IMR-90 (cell line): ENCODE measurements at regions not wholly inside any gene's neighbourhood (a gene's known extent, or its start where the extent isn't known, plus 50 kb on each side); places are given as distances from the start of the nearest gene placed in this dataset.
"Not testable (repeated sequence)": the region's sequence is repeated elsewhere in the genome, so short reads cannot be mapped to it uniquely, and the experiment has no call there.

Source experiments
- ATAC-seq: fragments of 200-7000 bp; cut with Tn5 transposase; 2 replicates; pipeline ENCODE4 v1.9.1; 2020; ENCODE audit warnings: low read depth, mild to moderate bottlenecking, moderate library complexity
- BruUV-seq: library from RNA; stranded (reverse); fragments of 400-500 nt; replicated peaks from 2 replicates; lab custom pipeline; 2021; lab: Mats Ljungman, UMichigan
- CTCF ChIA-PET: fragments of 300-600 bp; formaldehyde crosslinking; extraction: SDS; loops from one replicate; lab custom pipeline; 2021; ENCODE audit warnings: antibody characterized with exemption; lab: Yijun Ruan, JAX
- POLR2A ChIA-PET: fragments of 300-600 bp; sonication (Branson Sonifier 250); formaldehyde crosslinking; loops from one replicate; lab custom pipeline; 2022; ENCODE audit warnings: antibody characterized with exemption; ENCODE audit not compliant: unreplicated experiment; lab: Charles Lee
- DNase-seq: peaks from one replicate; pipeline ENCODE4 v3.0.0; 2013
- H2AFZ ChIP-seq: replicated peaks from 2 replicates; pipeline ENCODE3; 2013; ENCODE audit warnings: low read length, mild to moderate bottlenecking; ENCODE audit not compliant: poor library complexity
- H2AK5ac ChIP-seq: 2 replicates; pipeline ENCODE4 v1.6.1; 2013; ENCODE audit warnings: low read depth, low read length, inconsistent platforms
- H2AK9ac ChIP-seq: replicated peaks from 2 replicates; pipeline ENCODE3; 2013; ENCODE audit warnings: mild to moderate bottlenecking, low read depth, low read length, moderate library complexity; ENCODE audit not compliant: poor library complexity
- H2BK120ac ChIP-seq: 2 replicates; pipeline ENCODE4 v1.6.1; 2013; ENCODE audit warnings: low read depth, low read length, inconsistent platforms
- H2BK15ac ChIP-seq: 3 replicates; pipeline ENCODE4 v1.6.1; 2013; ENCODE audit warnings: low read depth, low read length, inconsistent platforms
- H2BK20ac ChIP-seq: 2 replicates; pipeline ENCODE4 v1.6.1; 2013; ENCODE audit warnings: low read depth, mild to moderate bottlenecking, inconsistent platforms, low read length, moderate library complexity
- H2BK5ac ChIP-seq: 2 replicates; pipeline ENCODE4 v1.6.1; 2013; ENCODE audit warnings: mild to moderate bottlenecking, low read depth, low read length, inconsistent platforms; ENCODE audit not compliant: poor library complexity, severe bottlenecking
- H3K14ac ChIP-seq: replicated peaks from 2 replicates; pipeline ENCODE4 v1.6.1; 2013; ENCODE audit warnings: low read depth, low read length, inconsistent platforms
- H3K18ac ChIP-seq: 2 replicates; pipeline ENCODE4 v1.6.1; 2013; ENCODE audit warnings: low read depth, low read length, control low read depth
- H3K23ac ChIP-seq: 2 replicates; pipeline ENCODE4 v1.6.1; 2013; ENCODE audit warnings: low read depth, low read length, inconsistent platforms
- H3K27ac ChIP-seq: 2 replicates; pipeline ENCODE4 v1.5.1; 2013; ENCODE audit warnings: mild to moderate bottlenecking, control low read depth, low read length; ENCODE audit not compliant: insufficient read depth
- H3K27me3 ChIP-seq: 2 replicates; pipeline ENCODE4 v1.6.1; 2013; ENCODE audit warnings: low read length; ENCODE audit not compliant: control insufficient read depth, insufficient read depth
- H3K36me3 ChIP-seq: 2 replicates; pipeline ENCODE4 v1.6.1; 2013; ENCODE audit warnings: low read length, mixed read lengths; ENCODE audit not compliant: control insufficient read depth, insufficient read depth
- H3K4ac ChIP-seq: 2 replicates; pipeline ENCODE4 v1.6.1; 2013; ENCODE audit warnings: low read depth, low read length, inconsistent platforms
- H3K4me1 ChIP-seq: 2 replicates; pipeline ENCODE4 v1.6.1; 2013; ENCODE audit warnings: low read length, mixed read lengths; ENCODE audit not compliant: control insufficient read depth, insufficient read depth
- H3K4me2 ChIP-seq: 2 replicates; pipeline ENCODE4 v1.6.1; 2013; ENCODE audit warnings: low read depth, mild to moderate bottlenecking, control low read depth, low read length, moderate library complexity
- H3K4me3 ChIP-seq: 2 replicates; pipeline ENCODE4 v1.5.1; 2013; ENCODE audit warnings: low read depth, mild to moderate bottlenecking, control low read depth, low read length, moderate library complexity; ENCODE audit not compliant: insufficient read depth
- H3K56ac ChIP-seq: 2 replicates; pipeline ENCODE4 v1.6.1; 2013; ENCODE audit warnings: low read length, inconsistent platforms; ENCODE audit not compliant: insufficient read depth; ENCODE audit errors: extremely low read depth
- H3K79me1 ChIP-seq, 2 experiments: 2 replicates each; pipeline ENCODE4 v1.6.1; 2013; ENCODE audit warnings: low read length in 2 of 2, inconsistent platforms in 1 of 2, low read depth in 1 of 2
- H3K9ac ChIP-seq: 2 replicates; pipeline ENCODE4 v1.6.1; 2013; ENCODE audit warnings: low read depth, low read length, control low read depth
- H3K9me1 ChIP-seq: 2 replicates; pipeline ENCODE4 v1.6.1; 2013; ENCODE audit warnings: low read length, inconsistent platforms; ENCODE audit not compliant: insufficient read depth
- H3K9me3 ChIP-seq: 2 replicates; pipeline ENCODE4 v1.6.1; 2013; ENCODE audit warnings: low read length; ENCODE audit not compliant: control insufficient read depth, insufficient read depth
- H4K20me1 ChIP-seq: 2 replicates; pipeline ENCODE4 v1.6.1; 2013; ENCODE audit warnings: low read length, inconsistent platforms; ENCODE audit not compliant: insufficient read depth
- H4K5ac ChIP-seq: 2 replicates; pipeline ENCODE4 v1.6.1; 2013; ENCODE audit warnings: mild to moderate bottlenecking, low read depth, low read length, control low read depth
- H4K8ac ChIP-seq, 2 experiments: 2 replicates each; pipeline ENCODE4 v1.6.1; 2013; ENCODE audit warnings: low read depth in 2 of 2, low read length in 2 of 2, control low read depth in 1 of 2, inconsistent platforms in 1 of 2
- H4K91ac ChIP-seq: 2 replicates; pipeline ENCODE4 v1.6.1; 2013; ENCODE audit warnings: low read depth, low read length, inconsistent platforms; ENCODE audit not compliant: insufficient read depth
- WGBS, 2 experiments: methylation state at CpG; one replicate each; pipeline versions ENCODE4 v1.1.5 to v1.1.7; 2013; ENCODE audit warnings: missing lambda C conversion rate in 2 of 2; ENCODE audit not compliant: insufficient read length in 1 of 2; ENCODE audit errors: extremely low coverage in 2 of 2; 5-methylcytosine and 5-hydroxymethylcytosine counted together
- dilution Hi-C: fragments of 300-500 bp; cut with HindIII; formaldehyde crosslinking; loops from one replicate; pipeline ENCODE4 v1.14.3; 2018; ENCODE audit warnings: low sequenced_read_pairs; ENCODE audit not compliant: unreplicated experiment
- in situ Hi-C: fragments of 300-500 bp; cut with MboI; formaldehyde crosslinking; loops from 3 replicates; pipeline ENCODE4 v1.14.3; 2019; ENCODE audit warnings: low sequenced_read_pairs, inconsistent platforms, mixed read lengths
- intact Hi-C: fragments of 100-400 bp; cut with micrococcal nuclease; formaldehyde crosslinking; loops from 2 replicates; pipeline ENCODE4 v1.10.0; 2022

DNA sequence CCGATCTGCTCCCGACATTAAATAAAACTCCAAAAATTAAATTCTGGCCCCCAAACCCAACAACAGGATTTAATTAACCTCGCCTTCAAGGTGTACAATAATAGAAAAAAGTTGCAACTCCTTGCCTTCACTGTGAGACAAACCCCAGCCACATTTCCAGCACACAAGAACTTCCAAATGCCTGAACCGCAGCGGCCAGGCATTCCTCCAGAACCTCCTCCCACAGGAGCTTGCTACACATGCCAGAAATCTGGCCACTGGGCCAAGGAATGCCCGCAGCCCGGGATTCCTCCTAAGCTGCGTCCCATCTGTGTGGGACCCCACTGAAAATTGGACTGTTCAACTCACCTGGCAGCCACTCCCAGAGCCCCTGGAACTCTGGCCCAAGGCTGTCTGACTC lies 88.2 kb upstream of the TRIB2 start:
- H2BK5ac ChIP-seq, H3K18ac ChIP-seq, H4K91ac ChIP-seq, H3K36me3 ChIP-seq, H3K9ac ChIP-seq, H2BK20ac ChIP-seq, POLR2A ChIA-PET, H3K9me3 ChIP-seq, H3K27ac ChIP-seq, H4K5ac ChIP-seq, H2AFZ ChIP-seq, H3K4me3 ChIP-seq, H3K4me2 ChIP-seq, H2BK15ac ChIP-seq, H3K56ac ChIP-seq, ATAC-seq, H2BK120ac ChIP-seq, BruUV-seq, H3K27me3 ChIP-seq, H2AK9ac ChIP-seq, DNase-seq, CTCF ChIA-PET, in situ Hi-C loops, H3K14ac ChIP-seq, H3K4me1 ChIP-seq, H4K20me1 ChIP-seq, H3K23ac ChIP-seq, intact Hi-C loops, H2AK5ac ChIP-seq, H4K8ac ChIP-seq, H3K4ac ChIP-seq, H3K9me1 ChIP-seq, H3K79me1 ChIP-seq, dilution Hi-C loops: not testable (repeated sequence)
- no CpG with 5 or more reads among the region's 8 CpGs for WGBS, 2 experiments
